Parathyroid adenoma (tissue), 2 donors: ENCODE measurements at regions not wholly inside any gene's neighbourhood (a gene's known extent, or its start where the extent isn't known, plus 50 kb on each side); places are given as distances from the start of the nearest gene placed in this dataset.

ENCODE experiments used
- H2AFZ ChIP-seq: fragments of 300-600 bp; sonication (generic); one replicate; pipeline ENCODE4 v1.7.0; 2017; ENCODE audit warnings: antibody characterized with exemption, mild to moderate bottlenecking
- H3K27ac ChIP-seq: fragments of 300-600 bp; sonication (generic); one replicate; pipeline ENCODE4 v1.7.0; 2017
- H3K27me3 ChIP-seq: fragments of 300-600 bp; sonication (generic); one replicate; pipeline ENCODE4 v1.7.0; 2017; ENCODE audit warnings: low read length; ENCODE audit not compliant: control insufficient read depth, insufficient read depth
- H3K36me3 ChIP-seq: fragments of 300-600 bp; sonication (generic); one replicate; pipeline ENCODE4 v1.7.0; 2017; ENCODE audit warnings: low read length; ENCODE audit not compliant: control insufficient read depth, insufficient read depth
- H3K4me1 ChIP-seq: fragments of 300-600 bp; sonication (generic); one replicate; pipeline ENCODE4 v1.7.0; 2017; ENCODE audit warnings: control low read depth
- H3K4me2 ChIP-seq: fragments of 300-600 bp; sonication (generic); one replicate; pipeline ENCODE4 v1.7.0; 2017; ENCODE audit warnings: low read length
- H3K4me3 ChIP-seq: fragments of 300-600 bp; sonication (generic); one replicate; pipeline ENCODE4 v1.7.0; 2017; ENCODE audit warnings: low read depth, low read length
- H3K79me2 ChIP-seq: fragments of 300-600 bp; sonication (generic); one replicate; pipeline ENCODE4 v1.7.0; 2017; ENCODE audit warnings: control low read depth
- H3K9ac ChIP-seq: fragments of 300-600 bp; sonication (generic); one replicate; pipeline ENCODE4 v1.7.0; 2017; ENCODE audit warnings: mild to moderate bottlenecking
- H3K9me3 ChIP-seq: fragments of 300-600 bp; sonication (generic); one replicate; pipeline ENCODE4 v1.7.0; 2017; ENCODE audit warnings: low read length; ENCODE audit not compliant: control insufficient read depth
- TF ChIP-seq, protein P1 (sequence below): fragments of 300-600 bp; sonication (generic); IDR thresholded peaks from one replicate; pipeline ENCODE4 v1.7.0; 2017; ENCODE audit warnings: antibody characterized with exemption, mild to moderate bottlenecking
- donor health status: primary hyperparathyroidism.

DNA sequence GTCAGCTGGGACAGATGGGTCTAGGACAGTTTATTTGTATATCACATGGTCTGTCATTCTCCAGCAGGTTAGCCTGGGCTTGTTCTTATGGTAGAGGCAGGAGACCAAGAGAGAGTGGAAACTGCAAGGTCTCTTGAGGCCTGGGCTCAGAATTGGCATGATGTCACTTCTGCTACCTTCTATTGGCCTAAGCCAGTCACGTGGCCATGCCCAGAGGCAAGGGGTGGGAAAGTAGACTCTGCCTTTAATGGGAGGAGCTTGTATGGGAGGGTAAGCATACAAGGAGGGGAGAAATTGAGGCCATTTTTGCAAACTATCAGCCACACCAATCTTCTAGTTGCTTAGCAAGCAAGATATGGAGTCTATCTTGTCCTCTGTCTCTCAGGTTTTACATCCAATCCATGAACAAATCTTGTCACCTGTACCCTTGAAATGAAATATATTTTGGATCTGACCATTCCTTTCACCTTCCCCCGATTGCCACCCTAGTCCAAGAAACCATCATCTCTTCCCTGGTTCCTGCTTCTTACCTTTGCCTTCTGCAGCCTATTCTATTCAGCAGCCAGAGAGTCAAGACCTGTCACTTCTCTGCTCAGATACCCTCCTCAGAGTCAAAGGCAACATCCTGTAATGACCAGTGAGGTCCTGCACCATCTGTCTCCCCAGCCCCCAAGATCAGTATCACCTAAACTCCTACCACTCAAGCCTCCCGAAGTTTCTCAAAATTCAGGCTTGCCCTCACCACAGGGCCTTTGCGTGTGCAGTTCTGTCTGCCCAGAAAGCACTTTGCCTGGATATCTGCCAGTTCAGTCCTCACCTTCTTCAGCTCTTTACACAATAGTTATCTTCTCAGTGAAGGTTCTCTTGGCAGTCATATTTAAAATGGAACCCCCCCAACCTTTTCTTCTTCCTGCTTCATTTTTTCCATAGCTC lies 240.0 kb downstream of the LOXHD1 start:
- Histone ChIP-seq H2AFZ (no peak overlapping the region), H3K4me2 (no peak overlapping the region), H3K9me3 (no peaks in the 10 kb centered on the region), H3K4me1 (peaks cover 59% of the 10 kb centered on the region), H3K27me3 (no peaks in the 10 kb centered on the region), H3K9ac (no peak overlapping the region), H3K4me3 (no peak overlapping the region), H3K79me2 (no peaks in the 10 kb centered on the region), H3K27ac (peak overlapping the region; percentile 25), H3K36me3 (no peaks in the 10 kb centered on the region)
- TF ChIP-seq, protein P1, sequence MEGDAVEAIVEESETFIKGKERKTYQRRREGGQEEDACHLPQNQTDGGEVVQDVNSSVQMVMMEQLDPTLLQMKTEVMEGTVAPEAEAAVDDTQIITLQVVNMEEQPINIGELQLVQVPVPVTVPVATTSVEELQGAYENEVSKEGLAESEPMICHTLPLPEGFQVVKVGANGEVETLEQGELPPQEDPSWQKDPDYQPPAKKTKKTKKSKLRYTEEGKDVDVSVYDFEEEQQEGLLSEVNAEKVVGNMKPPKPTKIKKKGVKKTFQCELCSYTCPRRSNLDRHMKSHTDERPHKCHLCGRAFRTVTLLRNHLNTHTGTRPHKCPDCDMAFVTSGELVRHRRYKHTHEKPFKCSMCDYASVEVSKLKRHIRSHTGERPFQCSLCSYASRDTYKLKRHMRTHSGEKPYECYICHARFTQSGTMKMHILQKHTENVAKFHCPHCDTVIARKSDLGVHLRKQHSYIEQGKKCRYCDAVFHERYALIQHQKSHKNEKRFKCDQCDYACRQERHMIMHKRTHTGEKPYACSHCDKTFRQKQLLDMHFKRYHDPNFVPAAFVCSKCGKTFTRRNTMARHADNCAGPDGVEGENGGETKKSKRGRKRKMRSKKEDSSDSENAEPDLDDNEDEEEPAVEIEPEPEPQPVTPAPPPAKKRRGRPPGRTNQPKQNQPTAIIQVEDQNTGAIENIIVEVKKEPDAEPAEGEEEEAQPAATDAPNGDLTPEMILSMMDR = no peak

DNA sequence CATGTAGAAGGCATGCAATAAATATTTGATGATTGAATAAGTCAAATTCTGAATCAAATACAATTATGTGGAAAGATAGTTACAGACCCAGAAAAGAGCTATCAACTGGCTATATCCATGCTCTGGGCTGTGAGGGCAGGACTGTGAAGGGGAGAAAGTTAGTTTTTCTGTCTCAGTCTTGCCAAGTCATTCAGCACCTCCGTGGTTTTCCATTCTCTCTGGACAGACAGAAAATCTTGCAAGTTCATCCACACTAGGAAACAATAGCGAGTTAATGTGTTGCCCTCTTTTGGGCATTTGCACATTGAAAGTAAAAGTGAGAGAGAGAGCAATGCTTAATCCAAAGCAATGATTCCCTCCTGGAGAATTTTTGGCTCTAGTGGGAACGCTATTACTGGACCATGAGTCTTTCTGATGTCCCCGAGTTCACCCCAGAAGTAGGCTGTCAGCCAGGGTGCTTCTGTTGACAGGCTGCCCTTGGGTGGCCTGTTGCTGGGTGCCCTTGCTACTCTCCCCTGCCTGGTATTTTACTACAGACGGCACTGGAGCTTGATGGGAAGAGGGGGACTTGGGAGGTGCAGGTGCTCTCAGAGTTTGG lies 238.3 kb downstream of the LOXHD1 start:
- Histone ChIP-seq H3K27ac (no peak overlapping the region), H3K27me3 (no peaks in the 10 kb centered on the region), H2AFZ (peak overlapping the region; percentile 58), H3K79me2 (no peaks in the 10 kb centered on the region), H3K4me2 (no peak overlapping the region), H3K4me3 (no peak overlapping the region), H3K4me1 (peaks cover 57% of the 10 kb centered on the region), H3K36me3 (no peaks in the 10 kb centered on the region), H3K9ac (no peak overlapping the region), H3K9me3 (no peaks in the 10 kb centered on the region)
- TF ChIP-seq, protein P1 = no peak

DNA sequence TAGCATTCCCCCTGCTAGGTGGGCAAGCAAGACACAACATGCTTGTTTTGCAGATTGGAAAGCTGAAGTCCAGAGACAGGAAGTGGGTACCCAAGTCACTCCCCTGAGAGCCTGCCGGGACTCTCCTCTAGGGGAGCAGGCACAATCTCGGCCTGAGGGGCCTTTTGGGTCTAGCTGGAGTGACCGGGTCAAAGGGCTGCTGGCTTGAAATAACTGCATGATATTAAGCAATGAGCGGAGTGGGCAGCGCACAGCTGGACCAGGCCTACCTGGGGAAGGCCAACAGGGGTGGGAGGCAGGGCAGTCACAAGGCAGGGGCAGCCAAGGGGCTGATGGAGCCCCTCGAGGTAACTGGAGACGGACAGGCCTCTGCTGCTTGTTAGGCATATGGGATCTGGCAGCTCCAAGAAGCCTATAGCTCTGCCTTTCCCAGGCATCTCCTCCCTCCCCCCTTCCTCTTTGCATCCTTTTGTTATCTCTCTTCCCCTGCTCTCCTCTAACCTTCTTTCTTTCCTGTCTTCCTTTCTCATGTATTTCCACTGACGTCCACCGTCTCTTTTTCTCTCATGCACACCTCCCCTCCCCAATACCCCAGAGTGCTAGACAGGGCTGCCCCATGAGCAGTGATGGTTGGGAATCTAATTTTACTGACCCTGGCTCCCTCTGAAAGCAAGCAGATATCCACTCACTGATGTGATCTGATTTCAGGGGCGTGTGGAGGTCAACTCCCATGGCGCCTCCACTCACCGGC lies 237.5 kb downstream of the LOXHD1 start:
- TF ChIP-seq, protein P1 = no peak
- no peaks in the 10 kb centered on the region for H3K27me3 ChIP-seq
- H3K9me3 ChIP-seq = no peaks in the 10 kb centered on the region
- H3K4me1 ChIP-seq = peaks cover 59% of the 10 kb centered on the region
- H3K36me3 ChIP-seq = no peaks in the 10 kb centered on the region
- no peak overlapping the region for H2AFZ ChIP-seq
- H3K4me2 ChIP-seq = no peak overlapping the region
- no peak overlapping the region for H3K4me3 ChIP-seq
- H3K27ac ChIP-seq = no peak overlapping the region
- no peaks in the 10 kb centered on the region for H3K79me2 ChIP-seq
- no peak overlapping the region for H3K9ac ChIP-seq

DNA sequence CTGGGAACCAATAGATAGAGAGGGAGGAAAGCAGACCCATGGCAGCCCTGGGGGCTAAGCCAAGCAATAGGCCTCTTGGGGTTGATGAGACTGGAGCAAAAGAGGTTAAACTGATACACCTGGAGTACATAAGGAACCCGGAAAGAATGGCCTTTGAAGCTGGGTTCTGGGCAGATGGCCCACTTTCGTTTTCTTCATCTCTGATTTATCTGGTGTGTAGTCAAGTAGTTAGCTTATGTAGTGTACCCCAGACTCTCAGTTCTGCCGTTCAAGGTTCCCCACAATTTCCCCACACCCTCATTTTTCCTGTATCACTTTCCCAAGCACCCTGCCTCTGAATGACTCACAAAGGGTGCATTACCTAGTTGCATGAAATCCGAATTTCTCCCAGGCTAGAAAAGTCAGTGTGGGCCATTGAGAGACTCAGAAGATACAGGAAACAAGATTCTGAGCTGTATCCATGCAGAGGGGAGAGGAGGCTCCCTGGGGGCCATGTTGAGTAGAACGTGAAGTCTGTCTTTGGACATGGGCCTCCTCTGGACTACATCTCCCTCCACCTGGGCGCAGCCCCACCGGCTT lies 235.0 kb downstream of the LOXHD1 start:
- no peaks in the 10 kb centered on the region for H3K27me3 ChIP-seq
- H3K9ac ChIP-seq = no peak overlapping the region
- no peaks in the 10 kb centered on the region for H3K36me3 ChIP-seq
- H3K27ac ChIP-seq = no peak overlapping the region
- no peaks in the 10 kb centered on the region for H3K9me3 ChIP-seq
- no peaks in the 10 kb centered on the region for H3K79me2 ChIP-seq
- H3K4me3 ChIP-seq = no peak overlapping the region
- no peak overlapping the region for H3K4me2 ChIP-seq
- peaks cover 49% of the 10 kb centered on the region for H3K4me1 ChIP-seq
- TF ChIP-seq, protein P1 = no peak
- H2AFZ ChIP-seq = no peak overlapping the region
